K562 (cell line): ENCODE measurements at regions not wholly inside any gene's neighbourhood (a gene's known extent, or its start where the extent isn't known, plus 50 kb on each side); places are given as distances from the start of the nearest gene placed in this dataset.

Source experiments
- ATAC-seq: fragments of 200-7000 bp; cut with Tn5 transposase; 3 replicates; pipeline ENCODE4 v1.9.1; 2020; ENCODE audit warnings: moderate library complexity
- BruUV-seq: library from RNA; stranded (reverse); fragments of 400-500 nt; replicated peaks from 2 replicates; lab custom pipeline; 2021; lab: Mats Ljungman, UMichigan
- CTCF ChIA-PET: fragments of 300-600 bp; formaldehyde crosslinking; extraction: SDS; loops from one replicate; lab custom pipeline; 2021; ENCODE audit warnings: low intra/inter-chr PET ratio; lab: Yijun Ruan, JAX
- POLR2A ChIA-PET: fragments of 300-600, 350-650 bp; sonication (Branson Sonifier 250); formaldehyde crosslinking; extraction: SDS; loops from one replicate; lab custom pipeline; 2021; ENCODE audit warnings: antibody characterized with exemption, inconsistent platforms; lab: Yijun Ruan, JAX
- DNase-seq, 4 experiments: peaks; one replicate each; pipeline versions ENCODE4 v3.0.0 to v3.0.0-alpha.2; 2011 to 2018; ENCODE audit warnings: low spot score in 3 of 4, mixed read lengths in 3 of 4; ENCODE audit errors: extremely low read depth in 1 of 4
- FAIRE-seq: peaks from 2 replicates; lab custom pipeline; 2011; peaks lifted over from hg19 to GRCh38; lab: Jason Lieb, UNC
- H2AFZ ChIP-seq: 2 replicates; pipeline ENCODE4 v1.6.0; 2011; ENCODE audit warnings: low read depth, low read length, control low read depth, inconsistent platforms
- H3K27ac ChIP-seq: fragments of 200-600 bp; 3 replicates; pipeline ENCODE4 v1.8.0; 2011; ENCODE audit warnings: low read depth, mild to moderate bottlenecking, control low read depth, inconsistent platforms, low read length, moderate library complexity, mixed read lengths; ENCODE audit errors: extremely low read depth
- H3K27me3 ChIP-seq, 2 experiments: fragments of 300-600 bp in 1 of 2; 2 replicates in 1 of 2; 3 replicates in 1 of 2; pipeline versions ENCODE4 v1.6.0 to v1.8.0; 2011; ENCODE audit warnings: inconsistent platforms in 2 of 2, low read length in 2 of 2, mild to moderate bottlenecking in 1 of 2, mixed read lengths in 1 of 2, moderate library complexity in 1 of 2; ENCODE audit not compliant: control insufficient read depth in 2 of 2, insufficient read depth in 2 of 2
- H3K36me3 ChIP-seq: fragments of 300-600 bp; 3 replicates; pipeline ENCODE4 v1.8.0; 2011; ENCODE audit warnings: mild to moderate bottlenecking, low read length, inconsistent platforms; ENCODE audit not compliant: control insufficient read depth, insufficient read depth
- H3K4me1 ChIP-seq, 2 experiments: fragments of 200-600 bp in 1 of 2; replicated peaks in 1 of 2; 2 replicates in 1 of 2; 3 replicates in 1 of 2; pipeline versions ENCODE4 v1.5.1 to v1.8.0; 2011; ENCODE audit warnings: inconsistent platforms in 2 of 2, low read length in 2 of 2, mild to moderate bottlenecking in 1 of 2, mixed read lengths in 1 of 2, moderate library complexity in 1 of 2; ENCODE audit not compliant: control insufficient read depth in 2 of 2, insufficient read depth in 2 of 2
- H3K4me2 ChIP-seq: 2 replicates; pipeline ENCODE4 v1.6.1; 2011; ENCODE audit warnings: low read length, control low read depth, inconsistent platforms, mixed read lengths; ENCODE audit not compliant: insufficient read depth
- H3K4me3 ChIP-seq: fragments of 200-600 bp; sonication (generic), shearing (Covaris generic); 2 replicates; pipeline ENCODE4 v1.5.1; 2016; ENCODE audit warnings: control low read depth, inconsistent platforms
- H3K79me2 ChIP-seq: fragments of 200-600 bp; 3 replicates; pipeline ENCODE4 v1.8.0; 2011; ENCODE audit warnings: low read length, inconsistent platforms; ENCODE audit not compliant: control insufficient read depth, insufficient read depth
- H3K9ac ChIP-seq, 2 experiments: 2 replicates each; pipeline versions ENCODE4 v1.6.0 to v1.6.1; 2011; ENCODE audit warnings: low read depth in 2 of 2, low read length in 2 of 2, control low read depth in 1 of 2, inconsistent platforms in 1 of 2, mild to moderate bottlenecking in 1 of 2, mixed read lengths in 1 of 2; ENCODE audit not compliant: insufficient read depth in 1 of 2
- H3K9me1 ChIP-seq: one replicate; pipeline ENCODE4 v1.6.0; 2011; ENCODE audit warnings: inconsistent platforms, mild to moderate bottlenecking, low read length, moderate library complexity; ENCODE audit not compliant: control insufficient read depth, insufficient read depth
- H3K9me3 ChIP-seq: replicated peaks from 2 replicates; pipeline ENCODE4 v1.5.1; 2011; ENCODE audit warnings: low read depth, low read length, inconsistent platforms; ENCODE audit not compliant: control insufficient read depth, insufficient read depth
- H4K20me1 ChIP-seq: replicated peaks from 2 replicates; pipeline ENCODE4 v1.6.1; 2011; ENCODE audit warnings: low read length, inconsistent platforms, mixed read lengths; ENCODE audit not compliant: control insufficient read depth, insufficient read depth
- DIDO1 ChIP-seq: fragments of 450-650 bp; IDR thresholded peaks from 2 replicates; pipeline ENCODE4 v1.6.1; 2016; ENCODE audit warnings: low read depth, missing biosample characterization, missing genetic modification characterization
- NEUROD1 ChIP-seq: fragments of 150-350 bp; IDR thresholded peaks from 2 replicates; pipeline ENCODE4 v1.6.1; 2014; ENCODE audit warnings: borderline replicate concordance, low read length, low read depth; ENCODE audit not compliant: partially characterized antibody
- POLR2AphosphoS5 ChIP-seq: IDR thresholded peaks from 2 replicates; pipeline ENCODE4 v1.6.1; 2011; ENCODE audit warnings: mild to moderate bottlenecking, low read depth, low read length, moderate library complexity; ENCODE audit not compliant: control insufficient read depth, insufficient read depth
- RBBP5 ChIP-seq: fragments of 200-600 bp; sonication (generic); IDR thresholded peaks from 2 replicates; pipeline ENCODE4 v1.6.1; 2012; ENCODE audit warnings: borderline replicate concordance, mild to moderate bottlenecking, low read length, control low read depth, inconsistent platforms; ENCODE audit not compliant: insufficient read depth, poor library complexity, severe bottlenecking
- RHOXF2B ChIP-seq: fragments of 250-450 bp; sonication (Bioruptor Pico); conservative IDR thresholded peaks from 2 replicates; pipeline ENCODE4 v1.5.1; 2021
- STAT5B ChIP-seq: fragments of 250-450 bp; sonication (Bioruptor Pico); IDR thresholded peaks from 2 replicates; pipeline ENCODE4 v1.8.0; 2021; ENCODE audit warnings: mild to moderate bottlenecking, inconsistent platforms
- TSC22D4 ChIP-seq: fragments of 450-650 bp; IDR thresholded peaks from 2 replicates; pipeline ENCODE4 v1.6.1; 2016; ENCODE audit warnings: missing genetic modification characterization, missing biosample characterization, control low read depth
- ZBTB5 ChIP-seq: fragments of 450-650 bp; IDR thresholded peaks from 2 replicates; pipeline ENCODE4 v1.6.1; 2017; ENCODE audit warnings: antibody characterized with exemption
- WGBS: fragments of 100-300 bp; shearing (Covaris generic); methylation state at CpG from one replicate; pipeline ENCODE4 v1.1.6; 2016; ENCODE audit warnings: low coverage, mixed read lengths; ENCODE audit not compliant: insufficient coverage; ENCODE audit errors: missing lambda C conversion rate; 5-methylcytosine and 5-hydroxymethylcytosine counted together
- in situ Hi-C: fragments of 300-500 bp; cut with MboI; formaldehyde crosslinking; loops from 4 replicates; pipeline ENCODE4 v1.15.0; 2018; ENCODE audit warnings: inconsistent platforms, mixed read lengths
- intact Hi-C: fragments of 100-400 bp; cut with micrococcal nuclease; formaldehyde crosslinking; loops from 2 replicates; pipeline ENCODE4 v1.14.2; 2022
- TF ChIP-seq, protein P1 (sequence below): fragments of 250-450 bp; sonication (Bioruptor Pico); IDR thresholded peaks from 2 replicates; pipeline ENCODE4 v1.8.0; 2022; ENCODE audit warnings: moderate library complexity, mild to moderate bottlenecking, inconsistent platforms
- TF ChIP-seq, protein P2 (sequence below): sonication (generic); formaldehyde crosslinking; IDR thresholded peaks from 2 replicates; pipeline ENCODE4 v1.8.1; 2023; ENCODE audit warnings: mild to moderate bottlenecking, missing genetic modification reagents, moderate library complexity

DNA sequence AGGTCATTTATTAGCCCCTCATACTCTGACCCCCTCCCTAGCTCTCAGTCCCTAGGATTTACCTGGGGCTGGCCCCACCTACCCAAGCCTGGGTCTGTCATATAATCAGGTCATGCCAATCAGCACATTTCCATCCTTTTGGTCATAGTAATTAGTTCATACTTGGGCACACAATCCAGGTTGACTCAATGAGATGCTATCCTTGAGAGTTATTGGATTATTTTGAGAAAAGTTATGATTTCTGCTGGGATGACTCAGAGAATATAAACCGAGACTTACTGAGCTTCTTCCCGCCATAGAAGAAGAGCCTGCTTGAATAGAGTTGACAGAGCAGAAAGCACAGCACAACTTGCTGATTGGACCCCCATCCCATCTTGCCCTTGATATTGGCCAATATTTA lies 331.5 kb downstream of the CBLN1 start:
- no peak for FAIRE-seq
- WGBS, result 0% methylated on average over 2 of the region's 2 CpGs
- POLR2A ChIA-PET, result no interaction called here
- TF ChIP-seq, protein P1, sequence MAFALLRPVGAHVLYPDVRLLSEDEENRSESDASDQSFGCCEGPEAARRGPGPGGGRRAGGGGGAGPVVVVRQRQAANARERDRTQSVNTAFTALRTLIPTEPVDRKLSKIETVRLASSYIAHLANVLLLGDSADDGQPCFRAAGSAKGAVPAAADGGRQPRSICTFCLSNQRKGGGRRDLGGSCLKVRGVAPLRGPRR (CRISPR knock-in tag), result no peak
- TF ChIP-seq RHOXF2B (CRISPR knock-in tag) (no peak), RBBP5 (no peak), DIDO1 (tag) (no peak), NEUROD1 (no peak), ZBTB5 (no peak), STAT5B (CRISPR knock-in tag) (no peak), POLR2AphosphoS5 (no peak), TSC22D4 (tag) (no peak)
- TF ChIP-seq, protein P2, sequence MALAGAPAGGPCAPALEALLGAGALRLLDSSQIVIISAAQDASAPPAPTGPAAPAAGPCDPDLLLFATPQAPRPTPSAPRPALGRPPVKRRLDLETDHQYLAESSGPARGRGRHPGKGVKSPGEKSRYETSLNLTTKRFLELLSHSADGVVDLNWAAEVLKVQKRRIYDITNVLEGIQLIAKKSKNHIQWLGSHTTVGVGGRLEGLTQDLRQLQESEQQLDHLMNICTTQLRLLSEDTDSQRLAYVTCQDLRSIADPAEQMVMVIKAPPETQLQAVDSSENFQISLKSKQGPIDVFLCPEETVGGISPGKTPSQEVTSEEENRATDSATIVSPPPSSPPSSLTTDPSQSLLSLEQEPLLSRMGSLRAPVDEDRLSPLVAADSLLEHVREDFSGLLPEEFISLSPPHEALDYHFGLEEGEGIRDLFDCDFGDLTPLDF, result no peak

More for the DNA sequence above, 331.5 kb downstream of the CBLN1 start:
- Histone ChIP-seq H3K36me3 (no peaks in the 10 kb centered on the region), H3K79me2 (no peaks in the 10 kb centered on the region), H3K9me1 (no peaks in the 10 kb centered on the region), H3K9ac (no peak overlapping the region), H3K4me1 (no peaks in the 10 kb centered on the region), H3K27ac (no peak overlapping the region), H3K27me3 (no peaks in the 10 kb centered on the region), H3K9me3 (no peaks in the 10 kb centered on the region), H3K4me2 (no peak overlapping the region), H3K4me3 (no peak overlapping the region), H4K20me1 (no peaks in the 10 kb centered on the region), H2AFZ (no peak overlapping the region)
- CTCF ChIA-PET, result no interaction called here
- no TSS peak for BruUV-seq
- intact Hi-C loops (no loop called here), in situ Hi-C loops (no loop called here)
- ATAC-seq, result no peak
- no peak for DNase-seq
